ENCODE measurements at regions not wholly inside any gene's neighbourhood (a gene's known extent, or its start where the extent isn't known, plus 50 kb on each side); places are given as distances from the start of the nearest gene placed in this dataset.
A peak's percentile ranks its signal among the peaks of the same experiment; 100 is the strongest.

DNA sequence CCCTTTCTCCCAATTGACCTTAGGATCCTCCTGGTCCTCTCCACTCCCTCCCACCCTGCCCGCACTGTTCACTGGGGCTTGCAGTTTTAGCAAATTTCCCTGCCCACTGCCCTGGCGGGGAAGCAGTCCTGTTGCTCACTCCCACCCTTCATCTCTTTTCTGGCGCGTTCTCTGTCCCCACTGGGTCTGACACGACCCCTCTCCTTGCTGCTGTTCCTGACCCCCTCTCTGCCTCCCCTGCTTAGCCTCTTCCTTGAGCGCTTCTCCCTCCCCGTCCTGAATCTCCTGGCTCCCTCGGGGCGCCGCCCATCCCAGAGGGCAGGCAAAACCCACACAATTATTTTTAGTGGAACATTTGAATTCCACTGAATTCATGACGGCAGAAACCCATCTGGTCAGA is 1796.4 kb downstream of the TP53TG3F start:
- DNase-seq (ENCODE audit: low read depth): no peak

- DNase-seq (ENCODE audit: low read depth): no peak
These were observed 1799.0 kb downstream of the TP53TG3F start for GRCh38 chr16:35258381-35258780.

DNA sequence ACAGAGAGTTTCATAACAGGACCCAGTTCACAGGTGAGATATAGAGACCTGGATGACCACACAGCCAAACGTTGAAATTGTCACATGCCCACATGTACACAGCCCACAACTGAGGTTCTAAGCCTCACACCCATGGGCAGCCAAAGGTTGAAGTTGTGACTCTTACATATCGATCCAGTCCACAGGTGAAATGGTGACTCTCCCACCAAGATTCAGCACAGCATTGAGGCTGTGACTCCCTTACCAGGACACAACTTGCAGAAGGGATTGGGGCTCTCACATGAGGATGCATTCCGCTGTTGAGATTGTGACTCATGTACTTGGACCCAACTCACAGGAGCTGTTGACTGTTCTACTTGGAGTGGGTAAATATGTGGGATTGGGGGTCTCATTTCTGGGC is 1836.4 kb downstream of the TP53TG3F start:
- no peak for DNase-seq (ENCODE audit: low read depth)

DNA sequence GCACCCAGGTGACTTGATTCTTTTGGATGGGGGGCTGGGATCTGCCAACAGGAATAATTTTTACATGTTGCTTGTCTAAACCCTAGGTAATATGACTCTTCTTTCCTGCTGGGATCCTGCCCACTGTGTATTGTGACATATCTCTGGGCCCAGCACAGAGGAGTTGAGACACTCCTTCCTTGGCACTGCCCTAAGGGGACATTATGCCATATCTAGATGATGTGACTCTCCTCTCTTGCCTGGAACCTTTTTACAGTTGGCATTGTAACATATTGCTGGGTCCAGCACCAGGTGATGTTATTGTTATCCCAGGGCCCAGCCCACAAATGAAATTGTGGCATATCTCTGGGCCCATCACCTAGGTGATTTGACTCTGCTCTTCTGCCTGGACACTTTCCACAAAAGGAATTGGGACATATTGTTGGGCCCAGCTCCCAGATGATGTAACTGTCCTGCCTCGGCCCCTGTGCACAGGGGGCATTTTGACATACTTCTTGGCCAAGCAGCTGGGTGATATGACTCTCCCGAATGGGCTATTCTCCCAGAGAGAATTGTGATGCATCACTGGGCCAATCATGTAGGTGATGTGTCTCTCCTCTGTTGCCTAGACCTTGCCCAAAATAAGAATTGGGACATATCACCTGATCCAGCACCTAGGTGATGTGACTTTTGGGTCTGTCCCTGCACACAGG is 1837.7 kb downstream of the TP53TG3F start:
- no peak for DNase-seq (ENCODE audit: low read depth)

DNA sequence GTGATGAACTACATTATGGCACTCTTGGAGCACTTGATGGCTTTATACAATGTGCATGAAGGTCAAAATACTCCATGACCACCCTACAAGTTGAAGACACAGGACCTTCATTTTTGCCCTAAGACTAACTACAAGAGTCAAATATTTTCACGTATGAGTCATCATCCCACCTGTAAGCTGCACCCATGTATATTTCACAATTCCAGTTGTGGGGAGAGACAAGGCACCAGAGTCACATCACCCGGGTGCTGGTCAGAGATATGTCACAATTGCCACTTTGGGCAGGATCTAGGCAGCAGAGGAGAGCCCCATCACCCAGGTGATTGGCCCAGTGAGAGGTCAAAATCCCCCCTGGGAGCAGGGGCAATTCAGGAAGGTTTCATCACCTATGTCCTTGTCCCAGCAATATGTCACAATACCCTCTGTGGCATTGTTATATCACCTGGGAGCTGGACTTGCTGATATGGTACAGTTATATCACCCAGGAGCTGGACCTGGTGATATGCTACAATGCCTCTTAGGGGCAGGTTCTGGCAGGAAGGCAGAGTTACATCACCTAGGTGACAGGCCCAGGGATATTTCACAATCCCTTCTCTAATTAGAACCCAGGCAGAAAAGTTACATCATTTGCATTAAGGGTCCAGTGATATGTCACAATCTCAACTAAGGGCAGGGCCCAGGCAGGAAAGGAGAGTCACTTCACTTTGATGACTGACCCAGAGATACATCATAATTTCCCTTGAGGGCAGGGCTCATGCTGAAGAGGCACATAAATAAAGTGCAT is 1839.2 kb downstream of the TP53TG3F start:
- DNase-seq (ENCODE audit: low read depth): no peak

- DNase-seq (ENCODE audit: low read depth): no peak
These were observed 1843.4 kb downstream of the TP53TG3F start for GRCh38 chr16:35302859-35303258.

GRCh38 chr16:35305476-35305875 is 1846.1 kb downstream of the TP53TG3F start:
- DNase-seq (ENCODE audit: low read depth): no peak

- DNase-seq (ENCODE audit: low read depth): no peak
These were observed 1847.5 kb downstream of the TP53TG3F start for GRCh38 chr16:35306915-35307314.

- DNase-seq (ENCODE audit: low read depth): no peak
These were observed 1849.3 kb downstream of the TP53TG3F start for GRCh38 chr16:35308674-35309073.

GRCh38 chr16:35310999-35311398 is 1851.6 kb downstream of the TP53TG3F start:
- DNase-seq (ENCODE audit: low read depth): no peak

DNA sequence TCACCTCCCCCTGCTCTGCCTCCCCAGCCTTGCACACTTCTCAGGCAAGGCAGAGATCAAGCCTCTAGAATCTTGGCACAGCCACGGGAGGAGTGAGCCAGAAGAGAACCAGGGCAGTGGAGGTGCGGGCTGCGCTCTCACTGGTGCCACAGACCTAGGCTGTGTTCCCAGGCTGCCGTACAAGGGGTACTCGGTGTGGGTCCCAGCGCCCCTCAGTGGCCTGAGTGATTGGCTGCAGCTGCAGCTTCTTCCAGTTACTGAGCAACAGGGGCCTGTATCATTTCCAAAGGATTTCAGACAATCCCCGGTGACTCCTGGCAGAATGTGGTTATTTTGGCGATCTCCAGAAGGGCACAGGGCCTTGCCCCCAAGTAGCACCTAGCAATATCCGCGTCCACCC is 1852.1 kb downstream of the TP53TG3F start:
- DNase-seq (ENCODE audit: low read depth): no peak

- no peak for DNase-seq (ENCODE audit: low read depth)
These were observed 1854.9 kb downstream of the TP53TG3F start for GRCh38 chr16:35314298-35314697.

GRCh38 chr16:35319536-35320192 is 1860.3 kb downstream of the TP53TG3F start:
- no peak for DNase-seq (ENCODE audit: low read depth)

GRCh38 chr16:35325936-35326335 is 1866.5 kb downstream of the TP53TG3F start:
- no peak for DNase-seq (ENCODE audit: low read depth)

DNA sequence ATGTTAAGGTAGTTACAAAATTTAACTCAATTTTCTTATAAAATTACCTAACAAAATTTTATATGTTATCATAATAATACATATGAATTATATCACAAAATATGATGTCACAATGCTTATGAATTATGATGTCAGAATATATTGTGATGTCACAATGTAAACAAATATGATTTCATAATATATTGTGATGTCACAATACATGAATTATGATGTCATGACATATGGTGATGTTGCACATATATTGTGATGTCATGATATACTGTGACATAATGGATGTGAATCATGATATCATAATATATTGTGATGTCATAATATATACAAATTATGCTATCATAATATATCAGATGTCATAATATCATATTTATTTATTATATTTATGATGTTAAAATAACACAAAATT is 1879.9 kb downstream of the TP53TG3F start:
- DNase-seq (ENCODE audit: low read depth): peak; percentile 0

- DNase-seq (ENCODE audit: low read depth): no peak
These were observed 1882.6 kb downstream of the TP53TG3F start for GRCh38 chr16:35342012-35342411.

- DNase-seq (ENCODE audit: low read depth): no peak
These were observed 1884.8 kb downstream of the TP53TG3F start for GRCh38 chr16:35344012-35344762.

GRCh38 chr16:35352431-35352830 is 1893.0 kb downstream of the TP53TG3F start:
- no peak for DNase-seq (ENCODE audit: low read depth)

- no peak for DNase-seq (ENCODE audit: low read depth)
These were observed 1904.1 kb downstream of the TP53TG3F start for GRCh38 chr16:35363510-35363909.

DNA sequence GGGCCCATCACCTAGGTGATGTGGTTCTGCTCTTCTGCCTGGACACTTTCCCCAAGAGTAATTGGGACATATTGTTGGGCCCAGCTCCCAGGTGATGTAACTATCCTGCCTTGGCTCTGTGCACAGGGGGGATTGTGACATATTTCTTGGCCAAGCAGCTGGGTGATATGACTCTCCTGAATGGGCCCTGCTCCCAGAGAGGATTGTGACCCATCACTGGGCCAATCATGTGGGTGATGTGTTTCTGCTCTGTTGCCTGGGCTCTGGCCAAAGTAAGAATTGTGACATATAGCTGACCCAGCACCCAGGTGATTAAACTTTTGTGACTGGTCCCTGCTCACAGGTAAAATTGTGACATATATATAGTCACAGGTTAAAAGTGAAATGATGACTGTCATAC is 1904.9 kb downstream of the TP53TG3F start:
- DNase-seq (ENCODE audit: low read depth): no peak

DNA sequence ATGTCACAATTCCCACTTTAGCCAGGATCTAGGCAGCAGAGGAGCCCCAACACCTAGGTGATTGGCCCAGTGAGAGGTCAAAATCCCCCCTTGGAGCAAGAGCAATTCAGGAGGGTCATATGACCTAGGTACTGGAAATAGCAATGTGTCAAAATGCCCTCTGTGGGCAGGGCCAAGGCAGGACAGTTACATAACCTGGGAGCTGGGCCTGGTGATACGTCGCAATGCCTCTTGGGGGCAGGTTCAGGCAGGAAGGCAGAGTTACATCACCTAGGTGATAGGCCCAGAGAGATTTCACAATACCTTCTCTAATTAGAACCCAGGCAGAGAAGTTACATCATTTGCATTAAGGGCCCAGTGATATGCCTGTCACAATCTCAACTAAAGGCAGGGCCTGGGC is 1906.3 kb downstream of the TP53TG3F start:
- no peak for DNase-seq (ENCODE audit: low read depth)

DNA sequence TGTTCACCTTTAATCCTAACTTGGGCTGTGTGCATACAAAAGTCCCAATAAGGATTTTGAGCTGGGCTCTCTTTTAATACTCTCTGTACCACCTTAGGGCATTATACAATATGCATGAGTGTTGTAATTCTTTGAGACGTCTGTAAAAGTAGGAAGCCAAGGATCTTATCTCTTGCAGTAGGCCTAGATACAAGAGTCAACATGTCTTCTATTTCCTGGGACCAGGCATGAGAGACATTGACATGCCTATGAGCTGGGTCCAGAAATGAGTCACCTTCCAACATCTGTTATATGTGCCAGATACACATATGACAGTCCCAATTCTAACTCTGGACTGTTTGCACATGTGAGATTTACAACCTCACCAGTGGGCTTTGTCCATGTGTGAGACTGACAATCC is 1911.2 kb downstream of the TP53TG3F start:
- DNase-seq (ENCODE audit: low read depth): no peak
